ENCODE measurements at regions not wholly inside any gene's neighbourhood (a gene's known extent, or its start where the extent isn't known, plus 50 kb on each side); places are given as distances from the start of the nearest gene placed in this dataset.

DNA sequence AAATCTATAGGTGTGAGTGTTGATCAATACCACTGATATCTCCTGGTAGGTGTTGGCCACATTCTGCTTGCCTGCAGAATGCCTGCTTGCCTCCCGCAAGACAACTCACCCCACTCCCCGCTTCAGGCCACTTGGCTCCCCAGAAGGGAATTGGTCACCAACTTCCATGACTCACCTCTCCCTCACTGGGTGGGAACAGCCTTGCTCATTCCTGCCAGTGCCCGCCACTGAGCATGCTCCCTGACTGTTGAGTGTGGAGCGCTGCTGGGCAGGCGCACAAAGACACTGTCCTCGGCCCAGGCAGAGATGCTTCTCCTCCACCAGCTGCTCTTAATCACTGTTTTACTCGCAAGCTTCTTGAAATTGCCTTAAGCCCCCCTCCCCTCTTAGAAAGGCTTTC, 57.3 kb upstream of the PPP2R3A start:
- H3K27ac ChIP-seq (ENCODE audit: low read length): no peak overlapping the region
- H2AFZ ChIP-seq (ENCODE audit: low read depth, low read length): no peak overlapping the region
- H3K4me3 ChIP-seq (ENCODE audit: low read length): no peak overlapping the region
- no peak overlapping the region for H3K4me2 ChIP-seq (ENCODE audit: low read length)
- peaks cover 12% of the 10 kb centered on the region; the same call in 1 of the 2 replicates for H3K27me3 ChIP-seq (ENCODE audit: low read depth, low read length)
- H3K79me2 ChIP-seq (ENCODE audit: low read length): no peaks in the 10 kb centered on the region
- no peaks in the 10 kb centered on the region for H4K20me1 ChIP-seq (ENCODE audit: insufficient read depth, low read length)
- no peaks in the 10 kb centered on the region for H3K36me3 ChIP-seq (replicated peaks; ENCODE audit: low read depth, low read length)
- TF ChIP-seq CTCF (IDR thresholded peaks at IDR 0.05; ENCODE audit: low read depth, low read length) (no peak), EZH2phosphoT487 (IDR thresholded peaks at IDR 0.05; ENCODE audit: low read depth) (no peak)
- H3K4me1 ChIP-seq (ENCODE audit: low read length): no peaks in the 10 kb centered on the region
- no peak overlapping the region for H3K9ac ChIP-seq (ENCODE audit: low read length)
- H3K9me3 ChIP-seq (ENCODE audit: insufficient read depth, low read length): no peaks in the 10 kb centered on the region

DNA sequence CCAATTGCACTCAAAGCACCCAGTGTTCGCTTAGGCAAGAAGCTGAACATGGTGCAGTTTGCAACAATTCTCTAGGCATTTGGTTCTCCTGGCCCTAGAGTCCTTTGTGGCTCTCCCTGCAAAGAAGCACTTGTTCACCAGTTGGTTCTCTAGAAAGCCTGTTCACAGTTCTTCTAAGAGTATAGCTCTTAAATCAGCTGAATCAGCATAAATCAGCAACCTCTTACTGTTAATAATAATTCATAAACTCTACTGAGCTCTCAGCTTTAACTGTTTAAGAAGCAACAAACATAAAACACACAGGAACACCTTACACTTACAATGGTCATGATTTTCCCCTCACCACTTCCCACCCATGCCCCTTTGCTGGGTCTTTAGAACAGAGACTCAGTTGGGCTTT, 56.8 kb upstream of the PPP2R3A start:
- Histone ChIP-seq H3K27me3 (ENCODE audit: low read depth, low read length) (peaks cover 12% of the 10 kb centered on the region; the same call in 1 of the 2 replicates), H4K20me1 (ENCODE audit: insufficient read depth, low read length) (no peaks in the 10 kb centered on the region), H3K36me3 (replicated peaks; ENCODE audit: low read depth, low read length) (no peaks in the 10 kb centered on the region), H3K4me1 (ENCODE audit: low read length) (no peaks in the 10 kb centered on the region), H3K9ac (ENCODE audit: low read length) (no peak overlapping the region), H3K27ac (ENCODE audit: low read length) (no peak overlapping the region), H3K9me3 (ENCODE audit: insufficient read depth, low read length) (no peaks in the 10 kb centered on the region), H3K79me2 (ENCODE audit: low read length) (no peaks in the 10 kb centered on the region), H3K4me3 (ENCODE audit: low read length) (no peak overlapping the region), H3K4me2 (ENCODE audit: low read length) (no peak overlapping the region), H2AFZ (ENCODE audit: low read depth, low read length) (no peak overlapping the region)
- TF ChIP-seq EZH2phosphoT487 (IDR thresholded peaks at IDR 0.05; ENCODE audit: low read depth): no peak
- TF ChIP-seq CTCF (IDR thresholded peaks at IDR 0.05; ENCODE audit: low read depth, low read length): no peak

- no peak overlapping the region for H3K27ac ChIP-seq (ENCODE audit: low read length)
- TF ChIP-seq CTCF (IDR thresholded peaks at IDR 0.05; ENCODE audit: low read depth, low read length): no peak
- TF ChIP-seq EZH2phosphoT487 (IDR thresholded peaks at IDR 0.05; ENCODE audit: low read depth): no peak
These were observed 54.4 kb upstream of the PPP2R3A start for GRCh38 chr3:135911110-135911509.

DNA sequence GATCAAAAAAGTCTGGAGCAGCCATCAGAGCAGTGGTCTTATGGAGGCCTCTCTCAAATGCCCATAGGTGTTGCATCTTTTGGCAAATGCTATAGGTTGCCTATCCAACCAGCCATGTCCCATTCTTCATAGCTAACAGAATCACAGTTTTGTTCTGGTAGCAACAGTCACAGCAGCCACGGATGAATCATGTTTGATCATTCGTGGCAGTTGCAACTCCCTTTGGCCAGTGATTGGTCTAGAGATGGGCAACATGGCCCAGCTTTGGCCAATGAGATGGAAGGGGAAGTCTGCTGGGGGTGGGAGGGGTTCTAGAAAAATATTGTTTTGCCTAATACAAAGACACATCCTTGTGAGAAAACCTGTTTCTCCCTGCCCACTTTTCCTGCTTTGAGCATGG, 50.3 kb upstream of the PPP2R3A start:
- no peaks in the 10 kb centered on the region for H4K20me1 ChIP-seq (ENCODE audit: insufficient read depth, low read length)
- H3K27ac ChIP-seq (ENCODE audit: low read length): no peak overlapping the region
- no peaks in the 10 kb centered on the region for H3K27me3 ChIP-seq (ENCODE audit: low read depth, low read length)
- H3K79me2 ChIP-seq (ENCODE audit: low read length): no peaks in the 10 kb centered on the region
- no peaks in the 10 kb centered on the region for H3K36me3 ChIP-seq (replicated peaks; ENCODE audit: low read depth, low read length)
- no peak overlapping the region for H3K9ac ChIP-seq (ENCODE audit: low read length)
- H3K4me3 ChIP-seq (ENCODE audit: low read length): no peak overlapping the region
- peaks cover 6% of the 10 kb centered on the region for H3K4me1 ChIP-seq (ENCODE audit: low read length)
- H3K4me2 ChIP-seq (ENCODE audit: low read length): no peak overlapping the region
- TF ChIP-seq CTCF (IDR thresholded peaks at IDR 0.05; ENCODE audit: low read depth, low read length): no peak
- TF ChIP-seq EZH2phosphoT487 (IDR thresholded peaks at IDR 0.05; ENCODE audit: low read depth): no peak
- H2AFZ ChIP-seq (ENCODE audit: low read depth, low read length): no peak overlapping the region
- no peaks in the 10 kb centered on the region for H3K9me3 ChIP-seq (ENCODE audit: insufficient read depth, low read length)

More at GRCh38 chr3:135911110-135911509, 54.4 kb upstream of the PPP2R3A start:
- H3K36me3 ChIP-seq (replicated peaks; ENCODE audit: low read depth, low read length): no peaks in the 10 kb centered on the region
- no peak overlapping the region for H2AFZ ChIP-seq (ENCODE audit: low read depth, low read length)
- no peaks in the 10 kb centered on the region for H3K79me2 ChIP-seq (ENCODE audit: low read length)
- 0 out of 2 replicates have a peak, but pooled peaks cover 6% of the 10 kb centered on the region for H3K27me3 ChIP-seq (ENCODE audit: low read depth, low read length)
- H3K9ac ChIP-seq (ENCODE audit: low read length): no peak overlapping the region
- H3K4me2 ChIP-seq (ENCODE audit: low read length): no peak overlapping the region
- no peak overlapping the region for H3K4me3 ChIP-seq (ENCODE audit: low read length)
- H4K20me1 ChIP-seq (ENCODE audit: insufficient read depth, low read length): no peaks in the 10 kb centered on the region
- H3K9me3 ChIP-seq (ENCODE audit: insufficient read depth, low read length): no peaks in the 10 kb centered on the region
- peaks cover 3% of the 10 kb centered on the region; the same call in 1 of the 2 replicates for H3K4me1 ChIP-seq (ENCODE audit: low read length)
